ENCODE measurements at regions not wholly inside any gene's neighbourhood (a gene's known extent, or its start where the extent isn't known, plus 50 kb on each side); places are given as distances from the start of the nearest gene placed in this dataset.
A peak's percentile ranks its signal among the peaks of the same experiment; 100 is the strongest.

GRCh38 chr1:110727246-110727645 lies 52.5 kb upstream of the KCNA3 start:
- Histone ChIP-seq H3K9ac (ENCODE audit: low read length) (no peak overlapping the region), H2AFZ (ENCODE audit: low read depth, low read length) (no peak overlapping the region), H4K20me1 (ENCODE audit: insufficient read depth) (no peaks in the 10 kb centered on the region), H3F3A (ENCODE audit: insufficient read depth, low read length, poor library complexity, severe bottlenecking) (no peaks in the 10 kb centered on the region), H3K9me2 (ENCODE audit: insufficient read depth, low read length) (no peaks in the 10 kb centered on the region), H3K27me3 (ENCODE audit: insufficient read depth, low read depth, low read length) (no peaks in the 10 kb centered on the region), H3K4me2 (ENCODE audit: low read length) (peak overlapping the region; percentile 2), H3K79me2 (replicated peaks; ENCODE audit: insufficient read depth, low read length) (no peaks in the 10 kb centered on the region), H3K36me3 (ENCODE audit: insufficient read depth, low read length) (no peaks in the 10 kb centered on the region), H3K27ac (ENCODE audit: low read length) (peak overlapping the region; percentile 12), H3K9me3 (ENCODE audit: low read length) (no peaks in the 10 kb centered on the region), H3K4me3 (ENCODE audit: low read length) (peak overlapping the region; percentile 45)
- TF ChIP-seq MXI1 (conservative IDR thresholded peaks at IDR 0.05; ENCODE audit: poor library complexity, severe bottlenecking) (no peak), TAF1 (IDR thresholded peaks at IDR 0.05; ENCODE audit: low read depth) (no peak), EP300 (conservative IDR thresholded peaks at IDR 0.05; ENCODE audit: poor library complexity, severe bottlenecking) (peak; percentile 7), RAD21 (conservative IDR thresholded peaks at IDR 0.05) (no peak), SMC3 (conservative IDR thresholded peaks at IDR 0.05; ENCODE audit: poor library complexity) (no peak), EZH2 (IDR thresholded peaks at IDR 0.05; ENCODE audit: borderline replicate concordance, insufficient read depth, low read length, poor library complexity, severe bottlenecking) (no peak)

GRCh38 chr1:110726755-110727154 lies 52.0 kb upstream of the KCNA3 start:
- Histone ChIP-seq H3K36me3 (ENCODE audit: insufficient read depth, low read length) (no peaks in the 10 kb centered on the region), H3K27ac (ENCODE audit: low read length) (peak overlapping the region; percentile 12), H3K27me3 (ENCODE audit: insufficient read depth, low read depth, low read length) (no peaks in the 10 kb centered on the region), H4K20me1 (ENCODE audit: insufficient read depth) (no peaks in the 10 kb centered on the region), H2AFZ (ENCODE audit: low read depth, low read length) (no peak overlapping the region), H3K9me2 (ENCODE audit: insufficient read depth, low read length) (no peaks in the 10 kb centered on the region), H3K4me2 (ENCODE audit: low read length) (peak overlapping the region; percentile 2), H3K9ac (ENCODE audit: low read length) (no peak overlapping the region), H3K79me2 (replicated peaks; ENCODE audit: insufficient read depth, low read length) (no peaks in the 10 kb centered on the region), H3K4me3 (ENCODE audit: low read length) (peak overlapping the region; percentile 45), H3K9me3 (ENCODE audit: low read length) (no peaks in the 10 kb centered on the region), H3F3A (ENCODE audit: insufficient read depth, low read length, poor library complexity, severe bottlenecking) (no peaks in the 10 kb centered on the region)
- TF ChIP-seq REST (IDR thresholded peaks at IDR 0.05; ENCODE audit: borderline replicate concordance) (no peak), EP300 (conservative IDR thresholded peaks at IDR 0.05; ENCODE audit: poor library complexity, severe bottlenecking) (no peak), TAF1 (IDR thresholded peaks at IDR 0.05; ENCODE audit: low read depth) (no peak), CTCF (IDR thresholded peaks at IDR 0.05; ENCODE audit: poor library complexity, severe bottlenecking) (no peak), POLR2AphosphoS5 (IDR thresholded peaks at IDR 0.05) (no peak), SMC3 (conservative IDR thresholded peaks at IDR 0.05; ENCODE audit: poor library complexity) (no peak), EZH2 (IDR thresholded peaks at IDR 0.05; ENCODE audit: borderline replicate concordance, insufficient read depth, low read length, poor library complexity, severe bottlenecking) (no peak), MXI1 (conservative IDR thresholded peaks at IDR 0.05; ENCODE audit: poor library complexity, severe bottlenecking) (no peak), RAD21 (conservative IDR thresholded peaks at IDR 0.05) (no peak)

Small RNAs in the stretch of these regions (small RNA-seq; reads per million reads assigned to genes)
- gene RF00019 = 0 to 1.2 (median 0) reads per million in 3 experiments
